Activated CD4-positive, CD25-positive, alpha-beta regulatory T cell treated with anti-CD3 and anti-CD28 coated beads, Interleukin-2, amount 50 U/mL, for 16 hours (primary cell): ENCODE measurements at regions not wholly inside any gene's neighbourhood (a gene's known extent, or its start where the extent isn't known, plus 50 kb on each side); places are given as distances from the start of the nearest gene placed in this dataset.

Experiments used
- DNase-seq: peaks from one replicate; pipeline ENCODE4 v3.0.0-alpha.2; 2020; ENCODE audit warnings: low read depth, low spot score

GRCh38 chr22:27634043-27634740, 167.4 kb downstream of the MN1 start:
- DNase-seq = no peak

- DNase-seq = no peak
Observed at GRCh38 chr22:27635435-27635834, 166.1 kb downstream of the MN1 start.

- no peak for DNase-seq
Observed at GRCh38 chr22:27635852-27636251, 165.7 kb downstream of the MN1 start.

- no peak for DNase-seq
Observed at GRCh38 chr22:27636716-27637508, 164.6 kb downstream of the MN1 start.

GRCh38 chr22:27637604-27638003, 164.0 kb downstream of the MN1 start:
- DNase-seq = no peak

GRCh38 chr22:27638329-27639233, 163.0 kb downstream of the MN1 start:
- no peak for DNase-seq

GRCh38 chr22:27639248-27640086, 162.1 kb downstream of the MN1 start:
- DNase-seq = no peak

GRCh38 chr22:27641049-27641795, 160.3 kb downstream of the MN1 start:
- no peak for DNase-seq

- no peak for DNase-seq
Observed at GRCh38 chr22:27642104-27642800, 159.3 kb downstream of the MN1 start.

- no peak for DNase-seq
Observed at GRCh38 chr22:27643907-27644306, 157.6 kb downstream of the MN1 start.

GRCh38 chr22:27644566-27644965, 157.0 kb downstream of the MN1 start:
- DNase-seq = no peak

- no peak for DNase-seq
Observed at GRCh38 chr22:27647540-27647939, 154.0 kb downstream of the MN1 start.

- no peak for DNase-seq
Observed at GRCh38 chr22:27648074-27648473, 153.5 kb downstream of the MN1 start.

- DNase-seq = no peak
Observed at GRCh38 chr22:27648853-27649252, 152.7 kb downstream of the MN1 start.

GRCh38 chr22:27650572-27650971, 151.0 kb downstream of the MN1 start:
- no peak for DNase-seq

- no peak for DNase-seq
Observed at GRCh38 chr22:27650985-27651384, 150.6 kb downstream of the MN1 start.

GRCh38 chr22:27651486-27651885, 150.1 kb downstream of the MN1 start:
- DNase-seq = no peak

- no peak for DNase-seq
Observed at GRCh38 chr22:27654546-27655445, 146.8 kb downstream of the MN1 start.
